ENCODE measurements at regions not wholly inside any gene's neighbourhood (a gene's known extent, or its start where the extent isn't known, plus 50 kb on each side); places are given as distances from the start of the nearest gene placed in this dataset.
A peak's percentile ranks its signal among the peaks of the same experiment; 100 is the strongest.

DNA sequence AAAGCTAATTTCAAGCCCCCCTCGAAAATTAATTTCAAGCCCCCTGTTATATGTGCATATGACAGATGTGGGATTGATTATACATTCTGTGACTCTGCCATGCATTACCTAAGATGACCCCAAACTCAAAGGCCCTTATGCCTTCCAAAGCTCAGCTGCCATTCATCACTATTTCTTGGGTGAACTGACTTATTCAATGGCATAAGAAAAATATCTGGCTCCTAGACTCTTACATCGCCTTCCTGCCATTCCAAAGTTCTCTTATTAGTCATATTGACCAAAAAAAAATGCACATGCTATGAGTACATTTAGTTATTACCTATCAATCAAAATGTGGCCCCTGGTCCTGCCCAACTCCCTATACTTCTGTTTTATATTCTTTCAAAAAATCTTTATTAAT is 291.8 kb upstream of the CHAC2 start:
- no peaks in the 10 kb centered on the region for H3K27me3 ChIP-seq
- H3K27ac ChIP-seq = no peak overlapping the region
- whole genome bisulfite sequencing, 2 donors = 91 to 96% methylated on average over 2 of the region's 2 CpGs
- ATAC-seq (ENCODE audit: low FRiP score in 2 of 2) = no peak
- H3K4me3 ChIP-seq = no peak overlapping the region
- H3K4me1 ChIP-seq = no peaks in the 10 kb centered on the region
- DNase-seq = no peak
- H3K9me3 ChIP-seq = no peaks in the 10 kb centered on the region
- no peak for TF ChIP-seq POLR2A (IDR thresholded peaks at IDR 0.05)
- no peak for TF ChIP-seq EP300 (IDR thresholded peaks at IDR 0.05)
- TF ChIP-seq POLR2AphosphoS5 (IDR thresholded peaks at IDR 0.05) = no peak
- H3K36me3 ChIP-seq = no peaks in the 10 kb centered on the region

DNA sequence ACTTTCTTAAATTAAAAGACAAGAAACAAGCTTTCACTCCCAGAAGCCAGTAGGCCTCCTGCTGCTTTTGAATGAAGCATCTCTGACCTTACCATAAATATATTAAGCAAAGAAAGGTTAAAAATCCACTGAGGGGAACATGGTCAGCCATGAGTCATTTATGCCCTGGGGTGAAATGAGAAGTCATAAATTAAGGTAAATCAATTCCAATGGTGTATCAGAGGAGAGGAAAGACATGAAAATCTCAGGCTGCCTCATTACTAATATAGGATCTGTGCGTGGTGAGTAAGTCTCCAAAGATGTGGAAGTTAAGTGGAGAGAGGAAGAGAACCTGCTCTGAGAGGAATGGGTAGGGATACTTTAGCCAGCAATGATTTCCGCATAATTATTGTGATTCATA is 292.3 kb upstream of the CHAC2 start:
- Histone ChIP-seq H3K4me1 (no peaks in the 10 kb centered on the region), H3K27ac (no peak overlapping the region), H3K4me3 (no peak overlapping the region), H3K27me3 (no peaks in the 10 kb centered on the region), H3K9me3 (no peaks in the 10 kb centered on the region), H3K36me3 (no peaks in the 10 kb centered on the region)
- ATAC-seq (ENCODE audit: low FRiP score in 2 of 2) (no peak), DNase-seq (no peak)
- WGBS, 2 donors = 93 to 95% methylated on average over 2 of the region's 2 CpGs
- TF ChIP-seq, protein P1, sequence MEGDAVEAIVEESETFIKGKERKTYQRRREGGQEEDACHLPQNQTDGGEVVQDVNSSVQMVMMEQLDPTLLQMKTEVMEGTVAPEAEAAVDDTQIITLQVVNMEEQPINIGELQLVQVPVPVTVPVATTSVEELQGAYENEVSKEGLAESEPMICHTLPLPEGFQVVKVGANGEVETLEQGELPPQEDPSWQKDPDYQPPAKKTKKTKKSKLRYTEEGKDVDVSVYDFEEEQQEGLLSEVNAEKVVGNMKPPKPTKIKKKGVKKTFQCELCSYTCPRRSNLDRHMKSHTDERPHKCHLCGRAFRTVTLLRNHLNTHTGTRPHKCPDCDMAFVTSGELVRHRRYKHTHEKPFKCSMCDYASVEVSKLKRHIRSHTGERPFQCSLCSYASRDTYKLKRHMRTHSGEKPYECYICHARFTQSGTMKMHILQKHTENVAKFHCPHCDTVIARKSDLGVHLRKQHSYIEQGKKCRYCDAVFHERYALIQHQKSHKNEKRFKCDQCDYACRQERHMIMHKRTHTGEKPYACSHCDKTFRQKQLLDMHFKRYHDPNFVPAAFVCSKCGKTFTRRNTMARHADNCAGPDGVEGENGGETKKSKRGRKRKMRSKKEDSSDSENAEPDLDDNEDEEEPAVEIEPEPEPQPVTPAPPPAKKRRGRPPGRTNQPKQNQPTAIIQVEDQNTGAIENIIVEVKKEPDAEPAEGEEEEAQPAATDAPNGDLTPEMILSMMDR (IDR thresholded peaks at IDR 0.05) = no peak
- no peak for TF ChIP-seq POLR2A (IDR thresholded peaks at IDR 0.05)
- TF ChIP-seq POLR2AphosphoS5 (IDR thresholded peaks at IDR 0.05) = no peak
- no peak for TF ChIP-seq EP300 (IDR thresholded peaks at IDR 0.05)

DNA sequence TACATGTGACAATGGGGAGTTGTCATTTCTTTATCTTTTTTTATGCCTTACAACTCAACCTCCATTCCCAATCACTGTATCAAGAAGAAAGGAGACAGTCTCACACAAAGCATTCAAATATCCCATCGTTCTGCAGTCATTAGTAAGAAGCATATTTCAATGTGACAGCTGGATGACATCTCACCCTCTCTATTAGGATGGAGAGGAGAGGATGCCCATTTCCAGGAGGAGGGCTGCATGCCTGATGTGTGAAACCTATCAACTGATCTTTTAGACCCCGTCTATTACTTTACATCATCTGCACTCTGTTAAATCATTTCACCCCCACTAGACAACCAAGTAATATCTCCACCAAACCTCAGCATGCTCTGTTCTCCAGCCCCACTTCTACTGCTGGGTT is 292.7 kb upstream of the CHAC2 start:
- Histone ChIP-seq H3K27me3 (no peaks in the 10 kb centered on the region), H3K9me3 (no peaks in the 10 kb centered on the region), H3K4me3 (no peak overlapping the region), H3K27ac (no peak overlapping the region), H3K4me1 (no peaks in the 10 kb centered on the region), H3K36me3 (no peaks in the 10 kb centered on the region)
- TF ChIP-seq POLR2AphosphoS5 (IDR thresholded peaks at IDR 0.05) = no peak
- DNase-seq (no peak), ATAC-seq (ENCODE audit: low FRiP score in 2 of 2) (no peak)
- 59 to 73% methylated on average over 2 of the region's 2 CpGs for WGBS, 2 donors

DNA sequence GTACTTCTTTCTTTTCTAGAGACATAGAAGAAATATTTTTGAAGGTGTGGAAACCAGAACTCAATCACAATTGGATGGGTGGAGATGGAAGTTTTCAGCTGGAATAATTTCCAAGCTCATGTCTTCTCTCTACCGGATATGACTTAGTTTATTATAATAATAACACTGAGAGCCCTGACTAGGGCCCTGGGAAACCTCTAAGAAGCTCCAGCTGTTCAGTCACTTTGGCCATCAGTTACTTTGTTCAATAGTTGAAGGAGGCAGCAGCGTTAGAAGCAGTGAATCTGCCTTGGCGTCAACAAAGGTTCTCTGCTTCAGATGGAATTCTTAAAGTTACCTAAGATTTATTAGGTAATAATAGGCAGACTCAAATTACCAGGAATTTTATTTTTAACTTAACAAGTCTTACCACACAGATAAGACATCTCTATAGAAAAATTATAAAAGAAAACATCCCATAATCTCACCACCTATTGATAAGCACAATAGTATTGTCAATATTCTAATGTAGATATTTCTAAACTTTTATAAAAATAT is 293.8 kb upstream of the CHAC2 start:
- no peaks in the 10 kb centered on the region for H3K27me3 ChIP-seq
- TF ChIP-seq EP300 (IDR thresholded peaks at IDR 0.05) = no peak
- no peak for TF ChIP-seq POLR2A (IDR thresholded peaks at IDR 0.05)
- TF ChIP-seq POLR2AphosphoS5 (IDR thresholded peaks at IDR 0.05) = no peak
- TF ChIP-seq, protein P1 (IDR thresholded peaks at IDR 0.05) = no peak
- H3K36me3 ChIP-seq = no peaks in the 10 kb centered on the region
- 62 to 71% methylated on average over 3 of the region's 3 CpGs for WGBS, 2 donors
- no peaks in the 10 kb centered on the region for H3K4me1 ChIP-seq
- ATAC-seq (ENCODE audit: low FRiP score in 2 of 2) = no peak
- no peak for DNase-seq
- H3K9me3 ChIP-seq = no peaks in the 10 kb centered on the region
- no peak overlapping the region for H3K4me3 ChIP-seq
- H3K27ac ChIP-seq = no peak overlapping the region

DNA sequence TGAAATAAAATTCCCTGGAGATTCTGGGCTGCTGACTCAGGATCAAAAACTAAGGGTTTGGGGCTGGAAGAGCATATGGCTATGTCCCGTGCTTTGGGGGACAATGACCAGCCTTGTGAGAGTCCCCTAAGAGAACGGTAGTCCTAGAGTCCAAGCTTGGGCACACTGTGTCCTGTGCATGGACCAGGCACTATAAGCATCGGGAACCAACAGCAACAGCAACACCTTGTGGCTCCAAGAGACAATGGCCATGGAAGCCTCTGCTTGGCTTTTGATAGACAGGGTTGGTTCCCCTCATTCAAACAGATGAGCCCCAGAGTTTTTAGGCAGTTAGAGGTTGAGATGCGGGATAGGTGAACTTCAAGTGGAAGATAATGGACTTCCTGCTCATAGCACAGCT is 294.4 kb upstream of the CHAC2 start:
- H3K9me3 ChIP-seq = no peaks in the 10 kb centered on the region
- 67 to 72% methylated on average over 4 of the region's 4 CpGs for WGBS, 2 donors
- H3K4me3 ChIP-seq = no peak overlapping the region
- TF ChIP-seq, protein P1 (IDR thresholded peaks at IDR 0.05) = peak in 1 of 6 experiments; percentile 10
- TF ChIP-seq EP300 (IDR thresholded peaks at IDR 0.05) (no peak), POLR2A (IDR thresholded peaks at IDR 0.05) (no peak)
- H3K27me3 ChIP-seq = no peaks in the 10 kb centered on the region
- DNase-seq (no peak), ATAC-seq (ENCODE audit: low FRiP score in 2 of 2) (peak; percentile 14 to 69)
- H3K4me1 ChIP-seq = no peaks in the 10 kb centered on the region
- no peak overlapping the region for H3K27ac ChIP-seq
- no peaks in the 10 kb centered on the region for H3K36me3 ChIP-seq

DNA sequence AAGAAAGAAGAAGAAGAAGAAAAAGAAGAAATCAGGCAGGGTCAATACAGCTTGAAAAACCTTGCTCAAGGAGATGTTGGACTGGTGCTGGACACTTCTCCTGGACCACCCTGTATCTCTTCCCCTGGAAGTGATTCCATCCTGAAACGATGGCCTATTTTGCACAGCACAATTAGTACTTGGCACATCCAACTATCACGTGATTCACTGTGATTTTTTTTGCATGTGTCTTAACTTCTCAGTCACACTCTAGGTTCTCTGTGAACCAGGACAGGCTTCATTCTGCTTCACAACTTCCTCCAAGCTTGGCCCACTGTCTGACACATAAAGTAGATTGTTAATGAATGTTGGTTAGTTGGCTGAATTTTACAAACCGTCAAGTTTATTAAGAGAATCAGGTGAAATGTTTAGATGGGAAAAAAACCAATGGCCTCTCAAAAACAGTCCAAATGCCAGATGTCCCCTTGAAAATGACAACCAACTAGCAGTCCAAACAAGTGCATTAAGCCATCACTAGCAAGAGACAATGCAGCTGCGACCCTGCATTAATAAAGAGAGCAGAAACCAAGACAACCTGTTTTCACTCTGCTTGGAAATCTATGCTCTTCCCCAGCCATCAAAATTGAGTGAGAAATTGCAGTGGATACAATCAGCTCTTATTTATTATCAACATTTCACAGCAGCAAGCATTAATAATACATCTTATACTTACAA is 300.0 kb upstream of the CHAC2 start:
- no peaks in the 10 kb centered on the region for H3K36me3 ChIP-seq
- TF ChIP-seq POLR2AphosphoS5 (IDR thresholded peaks at IDR 0.05) (no peak), POLR2A (IDR thresholded peaks at IDR 0.05) (no peak)
- TF ChIP-seq, protein P1 (IDR thresholded peaks at IDR 0.05) = no peak
- WGBS, 2 donors = 68 to 72% methylated on average over 4 of the region's 4 CpGs
- ATAC-seq (ENCODE audit: low FRiP score in 2 of 2) = no peak
- H3K9me3 ChIP-seq = no peaks in the 10 kb centered on the region
- no peaks in the 10 kb centered on the region for H3K27me3 ChIP-seq
- H3K4me3 ChIP-seq = no peak overlapping the region
- no peaks in the 10 kb centered on the region for H3K4me1 ChIP-seq
- DNase-seq = no peak
- no peak overlapping the region for H3K27ac ChIP-seq
